Heart right ventricle (tissue), 16 donors: ENCODE measurements at regions not wholly inside any gene's neighbourhood (a gene's known extent, or its start where the extent isn't known, plus 50 kb on each side); places are given as distances from the start of the nearest gene placed in this dataset.

Source experiments
- ATAC-seq, 8 donors: fragments of 200-7000 bp; cut with Tn5 transposase; one replicate each; pipeline ENCODE4 v1.9.1; 2020; ENCODE audit warnings: mild to moderate bottlenecking in 8 of 8, moderate library complexity in 8 of 8, moderate number of reproducible peaks in 1 of 8
- DNase-seq, 2 donors: peaks; one replicate each; pipeline ENCODE4 v3.0.0-alpha.2; 2020
- H3K27ac ChIP-seq, 10 donors: fragments of 200-600 bp; sonication (generic) in 2 of 10; one replicate each; pipeline versions ENCODE4 v1.5.0 to v1.8.0; 2020 to 2022; ENCODE audit warnings: mild to moderate bottlenecking in 3 of 10
- H3K27me3 ChIP-seq, 7 donors: fragments of 200-600 bp; one replicate each; pipeline ENCODE4 v1.8.0; 2021 to 2022; ENCODE audit warnings: mild to moderate bottlenecking in 2 of 7
- H3K36me3 ChIP-seq, 9 donors: fragments of 200-600 bp; sonication (generic) in 1 of 9; one replicate each; pipeline versions ENCODE4 v1.5.0 to v1.8.0; 2020 to 2022; ENCODE audit warnings: mild to moderate bottlenecking in 2 of 9
- H3K4me1 ChIP-seq, 9 donors: fragments of 200-600 bp; sonication (generic) in 1 of 9; one replicate each; pipeline versions ENCODE4 v1.5.0 to v1.8.0; 2020 to 2022; ENCODE audit warnings: mild to moderate bottlenecking in 4 of 9
- H3K4me3 ChIP-seq, 10 donors: fragments of 200-600 bp; sonication (generic) in 2 of 10; one replicate each; pipeline versions ENCODE4 v1.5.0 to v1.8.0; 2020 to 2022; ENCODE audit warnings: mild to moderate bottlenecking in 7 of 10, moderate library complexity in 2 of 10
- H3K9me3 ChIP-seq, 11 donors: fragments of 200-600 bp in 10 of 11; sonication (generic) in 2 of 11; one replicate each; pipeline versions ENCODE4 v1.5.0 to v1.8.0; 2013 to 2022; ENCODE audit warnings: mild to moderate bottlenecking in 2 of 11, control low read depth in 1 of 11, moderate library complexity in 1 of 11
- CTCF ChIP-seq, 9 donors: fragments of 200-600 bp; sonication (generic) in 2 of 9; IDR thresholded peaks; one replicate each; pipeline versions ENCODE4 v1.5.0 to v1.8.0; 2021 to 2022; ENCODE audit warnings: antibody characterized with exemption in 9 of 9, mild to moderate bottlenecking in 5 of 9, moderate library complexity in 1 of 9
- WGBS, 2 donors: extraction: QIAGEN DNeasy Blood & Tissue Kit; methylation state at CpG; one replicate each; pipeline ENCODE4 v1.1.7; 2013; ENCODE audit warnings: inconsistent platforms in 1 of 2; 5-methylcytosine and 5-hydroxymethylcytosine counted together
- intact Hi-C, 10 donors: fragments of 100-400 bp; cut with DNase I; formaldehyde crosslinking; loops; one replicate each; pipeline versions ENCODE4 v1.11.1 to v1.14.2; 2022
- donor health status: Arrhythmogenic right ventricular cardiomyopathy.
- donor health status: ischemic (EF 13 %, LVEDD 7.1; RV severe dilation, severe dysfunction).
- donor health status: healthy with polysubstance abuse.
- donor health status: DM: no; HTN: yes; CAD: no.
- donor health status: DM: no; HTN: no; CAD: no.
- donor health status: ischemic (EF 25% LVEDD 6.9; RV normal size, moderate dysfunction).
- donor health status: ischemic (EF 25% LVEDD 5.7; RV mildly dilated, moderate dysfunction).
- donor health status: healthy.
- donor health status: DM: yes; HTN: yes; CAD: no.
- donor health status: Ischemic cardiomyopathy.
- donor health status: ischemic (EF 35%, LVEDD 5.7; RV mildly dilated, moderate dysfunction).
- donor health status: nonischemic (EF 11% LVEDD 7.7; RV severe dilation, severe dysfunction).
- donor health status: DM: yes; HTN: yes; CAD: no.
- donor health status: PGD.
- donor health status: ischemic (EF 29% LVEDD 5.4; RV normal size, mild dysfunction).
- donor health status: nonischemic (EF 23%, LVEDD 6.1; RV moderate dilation, normal function).

- no peak for TF ChIP-seq CTCF (IDR thresholded peaks at IDR 0.05)
- peaks cover 0 to 8% (median 3%) of the 10 kb centered on the region in 9 donors for H3K4me1 ChIP-seq
- DNase-seq (no peak), ATAC-seq (no peak)
- intact Hi-C loops = loop anchor here in 2 of 10 donors (10.0 kb wide), 2 partner anchors 103 to 493 kb away; partner anchors contain the start of gene NAT10 (in 1 of the 2)
- 83 to 87% methylated on average over 10 of the region's 10 CpGs for WGBS, 2 donors
- H3K9me3 ChIP-seq = no peaks in the 10 kb centered on the region
- no peak overlapping the region for H3K4me3 ChIP-seq
- peaks cover 0 to 25% (median 15%) of the 10 kb centered on the region in 7 donors for H3K27me3 ChIP-seq
- no peaks in the 10 kb centered on the region for H3K36me3 ChIP-seq
- H3K27ac ChIP-seq = no peak overlapping the region
These were observed 49.9 kb upstream of the CAPRIN1 start for GRCh38 chr11:34001557-34002064.

GRCh38 chr11:33999393-33999792 is 52.1 kb upstream of the CAPRIN1 start:
- Histone ChIP-seq H3K27ac (no peak overlapping the region), H3K4me1 (peaks cover 0 to 9% (median 3%) of the 10 kb centered on the region in 9 donors), H3K27me3 (peaks cover 0 to 25% (median 15%) of the 10 kb centered on the region in 7 donors), H3K36me3 (no peaks in the 10 kb centered on the region), H3K9me3 (no peaks in the 10 kb centered on the region), H3K4me3 (no peak overlapping the region)
- WGBS, 2 donors = 61 to 62% methylated on average over 2 of the region's 2 CpGs
- no peak for TF ChIP-seq CTCF (IDR thresholded peaks at IDR 0.05)
- DNase-seq (no peak), ATAC-seq (no peak)
- intact Hi-C loops = loop anchor here in 9 of 10 donors (5.0 to 10.0 kb wide), 11 partner anchors 53 to 495 kb away; partner anchors contain the start of genes CAPRIN1 (in 3 of the 9), ABTB2 (in 2 of the 9) and NAT10 (in 2 of the 9)

GRCh38 chr11:33997584-33998251 is 53.8 kb upstream of the CAPRIN1 start:
- no peaks in the 10 kb centered on the region for H3K36me3 ChIP-seq
- no peak for DNase-seq
- H3K4me3 ChIP-seq = no peak overlapping the region
- H3K27me3 ChIP-seq = peaks cover 0 to 25% (median 15%) of the 10 kb centered on the region in 7 donors
- intact Hi-C loops = loop anchor here (1.0 to 10.0 kb wide), 14 partner anchors 55 to 497 kb away; partner anchors contain the start of genes ABTB2 (in 4 of the 10), CAPRIN1 (in 3 of the 10) and NAT10 (in 2 of the 10)
- no peaks in the 10 kb centered on the region for H3K9me3 ChIP-seq
- 41 to 46% methylated on average over 7 of the region's 7 CpGs for WGBS, 2 donors
- no peak for ATAC-seq
- no peak overlapping the region for H3K27ac ChIP-seq
- TF ChIP-seq CTCF (IDR thresholded peaks at IDR 0.05) = no peak
- H3K4me1 ChIP-seq = peaks cover 0 to 9% (median 3%) of the 10 kb centered on the region in 9 donors

GRCh38 chr11:33996498-33997454 is 54.8 kb upstream of the CAPRIN1 start:
- H3K27me3 ChIP-seq = peaks cover 0 to 25% (median 15%) of the 10 kb centered on the region in 7 donors
- H3K9me3 ChIP-seq = no peaks in the 10 kb centered on the region
- no peak overlapping the region for H3K4me3 ChIP-seq
- peaks cover 0 to 9% (median 3%) of the 10 kb centered on the region in 9 donors for H3K4me1 ChIP-seq
- intact Hi-C loops = loop anchor here (1.0 to 10.0 kb wide), 14 partner anchors 56 to 498 kb away; partner anchors contain the start of genes ABTB2 (in 4 of the 10), CAPRIN1 (in 3 of the 10) and NAT10 (in 2 of the 10)
- TF ChIP-seq CTCF (IDR thresholded peaks at IDR 0.05) = peak; percentile 69 to 91 (median 83)
- H3K36me3 ChIP-seq = no peaks in the 10 kb centered on the region
- WGBS, 2 donors = 20 to 24% methylated on average over 25 of the region's 25 CpGs
- peak; percentile 86 to 97 (median 94) for ATAC-seq
- DNase-seq = peak; percentile 20 to 71
- H3K27ac ChIP-seq = no peak overlapping the region
